ENCODE measurements at regions not wholly inside any gene's neighbourhood (a gene's known extent, or its start where the extent isn't known, plus 50 kb on each side); places are given as distances from the start of the nearest gene placed in this dataset.

DNA sequence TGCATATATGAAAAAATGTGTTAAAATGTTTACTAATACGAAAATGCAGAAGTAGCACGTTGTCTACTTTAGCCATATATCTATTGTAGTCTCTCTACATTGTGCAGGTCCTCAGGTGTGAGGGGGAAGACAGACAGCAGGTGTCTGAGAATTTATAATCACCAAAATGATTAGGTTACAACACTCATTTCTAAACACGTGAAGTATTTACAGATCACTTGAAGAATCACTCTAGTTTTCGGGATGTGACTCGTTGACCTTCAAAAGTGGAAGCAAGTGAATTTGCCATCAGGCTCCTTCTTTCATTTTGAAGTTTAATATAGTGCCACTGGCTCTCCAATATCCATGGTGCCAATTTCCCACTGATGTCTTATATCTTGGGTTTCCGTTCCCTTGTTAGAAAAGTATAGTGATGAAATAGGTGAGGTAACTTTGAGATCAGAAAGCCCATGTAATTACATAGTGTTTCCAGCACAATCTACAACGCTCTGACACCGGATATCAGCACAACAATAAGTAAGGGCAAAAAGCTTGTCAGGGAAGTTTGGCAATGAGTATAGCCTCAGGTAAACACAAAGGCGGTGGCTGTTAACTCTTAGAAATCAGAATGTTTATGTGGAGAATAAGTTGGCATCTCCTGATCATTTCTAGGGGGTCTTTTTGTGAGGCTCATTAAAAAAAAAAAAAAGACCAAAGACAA is 57.5 kb upstream of the SP4 start:
- peak; percentile 51 for DNase-seq

DNA sequence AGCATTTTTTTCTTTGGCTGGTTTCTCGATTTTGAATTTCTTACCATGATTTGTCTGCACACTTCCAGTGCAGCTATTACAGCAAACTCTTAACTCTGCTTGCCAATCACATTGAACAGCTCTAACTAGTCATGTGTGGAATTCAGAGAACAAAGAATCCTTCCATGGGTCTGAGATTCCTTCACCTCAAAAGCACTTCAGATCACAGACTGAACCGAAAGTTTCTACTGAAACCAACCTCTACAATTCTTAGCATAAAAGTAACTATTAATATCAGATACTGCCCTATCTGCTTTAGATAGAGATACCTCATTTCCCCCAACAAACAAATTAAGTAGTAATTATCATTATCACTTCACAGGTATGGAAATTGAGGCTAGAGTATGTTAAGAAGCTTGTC is 56.5 kb upstream of the SP4 start:
- DNase-seq = no peak

GRCh38 chr7:21373031-21373430 is 54.9 kb upstream of the SP4 start:
- no peak for DNase-seq

GRCh38 chr7:21374134-21374533 is 53.7 kb upstream of the SP4 start:
- no peak for DNase-seq

DNA sequence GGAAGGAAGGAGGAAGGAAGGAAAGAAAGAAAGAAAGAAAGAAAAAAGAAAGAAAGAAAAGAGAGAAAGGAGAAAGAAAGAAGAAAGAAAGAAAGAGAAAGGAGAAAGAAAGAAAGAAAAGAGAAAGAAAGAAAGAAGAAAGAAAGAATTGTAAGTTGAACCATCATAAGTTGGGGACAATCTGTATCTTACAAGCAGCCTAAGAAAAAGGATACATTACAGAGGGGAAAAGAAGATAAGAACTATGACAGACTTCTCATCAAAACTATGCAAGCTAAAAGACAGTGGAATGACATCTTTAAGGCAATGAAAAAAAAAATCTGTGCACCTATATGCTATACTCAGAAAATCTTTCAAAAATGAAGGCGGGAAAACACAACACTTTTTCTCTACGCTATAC is 50.3 kb upstream of the SP4 start:
- no peak for DNase-seq
